Endometrium (tissue), 2 donors: ENCODE measurements at regions not wholly inside any gene's neighbourhood (a gene's known extent, or its start where the extent isn't known, plus 50 kb on each side); places are given as distances from the start of the nearest gene placed in this dataset.
"Not testable (repeated sequence)": the region's sequence is repeated elsewhere in the genome, so short reads cannot be mapped to it uniquely, and the experiment has no call there.

Experiments used
- FAIRE-seq: peaks from 2 replicates; lab custom pipeline; 2012; peaks lifted over from hg19 to GRCh38; lab: Jason Lieb, UNC
- donor health status: control.
- donor health status: control.

DNA sequence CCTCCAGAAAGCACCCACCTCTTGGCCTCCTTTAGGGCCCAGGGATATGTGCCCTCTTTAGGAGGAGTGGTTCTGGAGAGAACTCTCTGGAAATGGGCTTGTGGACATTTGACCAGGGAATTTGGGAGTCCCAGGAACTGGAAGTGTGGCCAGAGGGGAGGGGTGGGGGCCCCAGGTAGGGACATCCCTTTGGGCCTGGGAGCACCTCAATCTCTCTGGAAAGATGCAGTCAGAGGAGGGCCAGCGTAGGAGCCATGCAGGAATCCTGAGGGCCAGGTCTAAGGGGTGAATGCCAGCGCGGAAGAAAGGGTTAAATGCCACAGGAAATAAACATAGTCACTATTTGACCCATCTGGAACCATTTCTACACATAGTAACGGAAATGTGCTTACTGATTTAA, 50.3 kb upstream of the ITGA11 start:
- FAIRE-seq, result no peak

DNA sequence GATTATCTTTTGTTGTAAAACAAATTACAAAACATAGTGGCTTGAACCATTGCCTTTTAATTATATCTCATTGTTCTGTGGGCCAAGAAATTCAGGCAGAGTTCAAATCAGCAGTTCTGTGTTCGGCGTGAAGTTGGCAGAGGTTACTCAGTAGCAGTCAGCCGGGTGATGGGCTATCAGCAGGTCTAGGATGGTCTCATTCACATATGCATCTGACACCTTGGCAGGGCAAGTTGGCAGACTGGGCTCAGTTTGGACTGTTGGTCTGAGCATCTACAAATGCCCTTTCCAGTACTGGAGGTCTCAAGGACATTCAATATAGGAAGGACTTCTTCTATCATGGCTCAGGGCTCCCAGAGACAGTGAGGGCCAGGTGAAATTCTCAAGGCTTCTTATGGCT, 51.2 kb upstream of the ITGA11 start:
- FAIRE-seq, result no peak

DNA sequence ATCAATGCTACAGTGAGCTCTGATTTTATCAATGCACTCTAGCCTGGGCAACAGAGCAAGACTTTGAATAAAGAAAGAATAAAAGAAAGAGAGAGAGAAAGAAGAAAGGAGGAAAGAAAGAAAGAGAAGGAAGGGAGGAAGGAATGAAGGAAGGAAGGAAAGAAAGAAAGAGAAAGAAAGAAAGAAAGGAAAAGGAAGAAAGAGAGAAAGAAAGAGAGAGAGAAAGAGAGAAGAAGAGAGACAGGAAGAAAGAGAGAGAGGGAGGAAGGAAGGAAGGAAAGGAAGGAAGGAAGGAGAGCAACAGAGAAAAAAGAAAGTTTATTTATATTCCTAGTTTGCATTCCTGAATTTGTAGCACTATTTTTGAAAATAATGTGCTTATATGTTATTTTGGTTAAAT, 52.3 kb upstream of the ITGA11 start:
- FAIRE-seq, result no peak

DNA sequence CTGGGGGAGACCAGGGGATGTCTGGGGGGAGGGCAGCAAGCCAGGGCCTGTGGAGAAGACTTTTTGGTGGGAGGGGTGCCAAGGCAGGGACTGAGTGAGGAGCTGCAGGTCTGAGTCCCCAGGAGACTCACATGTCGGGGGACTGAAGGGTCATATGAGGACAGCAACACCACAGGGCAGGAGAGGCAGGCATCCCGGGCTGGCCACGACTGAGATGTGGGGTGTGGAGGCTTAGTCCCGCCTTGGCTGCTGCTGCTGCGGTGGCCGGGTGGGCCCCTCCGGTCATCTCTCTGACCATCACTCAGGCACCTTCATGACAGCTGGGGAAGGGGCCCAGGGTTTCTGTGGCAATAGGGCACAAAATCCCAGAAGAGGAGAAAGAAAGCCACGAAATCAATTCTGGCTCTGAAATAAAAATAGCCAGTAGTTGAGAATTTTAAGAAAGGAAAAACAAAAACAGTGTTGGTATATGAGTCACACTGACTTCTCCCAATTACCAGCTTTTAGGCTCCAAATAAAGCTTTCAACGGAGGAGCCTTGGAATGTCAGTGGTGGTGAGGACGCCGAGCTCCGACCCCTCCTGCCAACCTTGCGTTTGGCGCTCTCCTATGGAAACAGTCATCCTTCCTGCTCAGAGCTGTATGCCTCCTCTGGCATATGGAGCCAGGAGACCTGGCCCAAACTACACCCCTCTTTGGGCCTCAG, 52.9 kb upstream of the ITGA11 start:
- no peak for FAIRE-seq

DNA sequence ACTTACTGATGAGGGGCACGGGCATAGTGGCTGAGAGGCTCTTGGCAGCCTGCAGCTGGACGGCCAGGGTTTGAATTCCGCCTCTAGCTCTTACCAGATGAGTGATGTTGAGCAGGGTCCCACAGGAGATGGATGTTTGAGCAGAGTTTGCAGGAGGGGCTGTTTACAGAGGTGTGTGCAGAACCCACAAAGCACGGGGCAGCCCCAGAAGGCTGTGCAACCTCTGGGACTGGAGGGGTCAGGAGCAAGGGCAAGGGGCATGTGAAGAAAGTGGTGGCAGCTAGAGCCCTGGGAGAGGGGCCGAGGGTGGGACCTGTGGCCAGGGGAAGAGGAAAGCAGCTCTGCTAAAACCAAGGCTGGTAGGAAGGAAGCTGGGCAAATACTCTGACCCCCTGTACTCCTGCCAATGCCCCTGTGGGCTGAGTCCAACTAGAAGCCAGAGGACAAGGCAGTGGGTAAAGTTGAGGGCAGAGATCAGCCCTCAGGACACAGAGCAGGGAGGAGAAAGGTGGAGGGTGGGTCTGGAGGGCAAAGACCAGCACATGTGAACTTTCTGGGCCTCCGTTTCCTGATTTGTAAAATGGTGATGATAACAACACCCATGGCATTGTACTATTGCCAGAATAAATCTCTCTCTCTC, 53.9 kb upstream of the ITGA11 start:
- no peak for FAIRE-seq

DNA sequence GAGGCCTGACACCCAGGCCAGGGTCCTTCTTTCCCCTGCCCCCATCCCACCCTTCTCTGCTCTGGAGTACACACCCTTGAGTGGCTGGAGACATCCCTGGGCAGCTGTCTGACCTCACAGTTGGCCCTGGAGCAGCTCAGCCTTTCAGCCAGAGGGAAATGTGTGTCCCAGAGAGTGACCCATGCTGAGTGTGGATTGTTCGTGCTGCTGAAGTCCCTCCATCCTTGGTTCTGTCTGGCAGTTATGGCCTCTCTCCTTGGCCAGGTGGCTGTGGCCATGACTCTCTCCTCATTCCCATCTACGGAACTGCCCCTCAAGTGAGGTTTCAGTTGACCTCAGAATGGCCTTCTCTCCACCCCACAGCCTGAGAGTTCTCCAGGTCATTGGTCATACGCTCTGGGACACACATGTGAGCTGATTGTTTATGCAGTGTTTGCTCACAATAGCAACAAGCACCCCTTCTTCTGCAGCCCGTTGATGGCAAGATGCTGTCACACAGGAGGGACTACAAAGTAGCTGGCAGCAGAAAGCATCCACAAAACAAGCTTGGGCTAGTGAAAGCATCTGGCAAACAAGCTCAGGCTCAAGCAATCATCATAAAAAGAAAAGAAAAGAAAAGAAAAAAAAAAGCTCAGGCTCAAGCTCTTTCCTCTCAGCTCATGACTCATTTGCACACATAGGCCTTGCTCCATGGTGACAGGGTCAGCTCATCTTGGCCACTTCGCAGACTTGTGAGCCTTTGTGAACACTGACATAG, 55.3 kb upstream of the ITGA11 start:
- FAIRE-seq, result no peak

DNA sequence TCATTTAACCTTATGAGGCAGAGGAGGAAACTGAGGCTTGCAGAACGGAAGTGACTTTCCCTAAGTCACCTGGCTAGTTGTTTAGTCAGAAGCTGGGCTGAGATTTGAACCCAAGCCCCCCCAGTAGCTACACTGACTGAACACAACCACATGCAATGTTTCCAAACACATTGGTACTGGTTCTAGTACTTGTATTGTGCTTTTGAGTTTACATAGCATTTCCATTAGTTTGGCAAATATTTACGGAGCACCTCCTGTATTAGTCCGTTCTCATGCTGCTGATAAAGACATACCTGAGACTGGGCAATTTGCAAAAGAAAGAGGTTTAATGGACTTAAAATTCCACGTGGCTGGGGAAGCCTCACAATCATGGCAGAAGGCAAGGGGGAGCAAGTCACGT, 56.3 kb upstream of the ITGA11 start:
- no peak for FAIRE-seq

DNA sequence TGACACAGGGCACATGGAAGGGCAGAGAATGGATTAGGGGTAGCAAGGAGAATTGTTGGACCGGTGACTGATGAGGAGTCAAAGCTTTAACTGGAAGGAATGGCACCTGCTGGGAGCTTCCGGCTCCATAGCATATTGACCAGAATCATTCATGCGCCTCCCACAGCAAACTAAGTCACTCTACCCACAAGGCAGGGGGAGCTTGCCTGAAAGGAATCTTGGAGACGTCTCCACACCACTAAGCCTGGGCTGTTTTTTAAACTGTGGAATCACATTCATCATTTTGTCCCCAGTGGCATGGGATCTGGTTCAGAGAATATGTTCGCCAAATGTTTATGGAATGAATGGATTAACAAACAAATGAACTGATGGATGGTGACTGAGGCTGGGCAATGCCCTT, 57.0 kb upstream of the ITGA11 start:
- FAIRE-seq, result no peak

DNA sequence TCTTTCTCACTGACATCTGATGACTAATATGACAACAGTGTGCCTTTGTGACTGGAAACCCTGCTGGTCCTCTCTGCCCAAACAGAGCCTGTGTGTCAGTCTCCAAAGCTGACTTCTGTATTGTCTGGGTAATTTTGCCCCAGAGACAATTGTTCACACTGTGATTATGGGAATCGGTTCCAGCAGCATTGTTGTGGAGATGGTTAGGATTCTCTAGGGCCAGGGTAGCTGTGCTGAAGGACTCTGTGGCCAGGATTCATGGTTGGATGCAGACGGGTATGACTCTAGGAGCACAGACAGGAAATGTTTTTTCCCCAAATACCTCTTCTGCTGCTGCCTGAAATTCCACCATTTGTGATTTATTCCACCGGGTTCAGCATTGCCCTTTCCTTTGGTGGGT, 57.5 kb upstream of the ITGA11 start:
- no peak for FAIRE-seq

DNA sequence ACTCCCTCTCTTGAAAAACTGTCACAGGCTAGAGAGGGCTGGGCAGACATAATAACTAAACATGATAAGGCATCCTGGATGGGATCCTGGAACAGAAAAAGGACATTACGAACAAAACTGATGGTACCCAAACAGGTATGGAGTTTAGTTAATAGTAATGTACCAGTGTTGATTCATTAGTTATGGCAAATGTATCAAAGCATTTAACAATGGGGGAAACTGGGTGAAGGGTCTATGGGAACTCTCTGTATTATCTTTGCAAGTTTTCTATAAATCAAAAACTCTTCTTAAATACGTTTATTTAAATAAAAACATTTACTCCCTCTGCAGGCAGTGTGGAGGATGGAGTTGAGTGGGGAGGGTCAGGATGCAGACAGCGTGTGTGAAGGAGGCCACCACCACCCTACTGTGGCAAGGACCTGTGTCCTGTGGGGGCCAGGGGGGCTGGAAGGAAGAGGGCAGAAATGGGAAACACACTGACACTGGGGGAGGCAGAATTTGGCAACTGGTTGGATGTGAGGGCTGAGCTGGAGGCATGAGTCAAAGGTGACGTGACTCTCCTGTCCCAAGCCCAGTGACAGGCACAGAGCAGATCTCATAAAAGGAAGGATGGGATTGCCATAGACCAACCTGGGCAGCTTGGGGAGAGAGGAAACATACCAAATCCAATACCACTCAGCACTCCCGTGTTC, 59.6 kb upstream of the ITGA11 start:
- no peak for FAIRE-seq

DNA sequence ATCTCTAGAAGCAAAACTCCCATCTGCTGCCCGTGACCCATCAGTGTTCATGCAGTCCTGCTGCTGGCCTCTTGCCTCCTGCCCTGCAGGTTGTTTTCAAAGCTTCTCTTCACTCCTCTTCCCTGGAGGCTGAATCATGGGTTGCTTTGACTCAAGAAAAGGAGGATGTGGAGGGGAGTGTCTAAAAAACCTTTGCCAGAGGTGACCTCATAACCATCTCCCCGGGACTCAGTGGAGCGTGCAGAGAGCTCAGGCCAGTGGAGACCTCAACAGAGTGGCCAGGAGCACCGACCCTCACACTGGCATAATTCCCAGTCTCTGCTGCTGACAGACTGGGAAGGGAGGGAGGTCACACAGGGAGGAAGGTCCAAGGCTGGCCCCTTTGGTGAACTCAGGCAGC, 60.9 kb upstream of the ITGA11 start:
- FAIRE-seq, result peak; percentile 55

DNA sequence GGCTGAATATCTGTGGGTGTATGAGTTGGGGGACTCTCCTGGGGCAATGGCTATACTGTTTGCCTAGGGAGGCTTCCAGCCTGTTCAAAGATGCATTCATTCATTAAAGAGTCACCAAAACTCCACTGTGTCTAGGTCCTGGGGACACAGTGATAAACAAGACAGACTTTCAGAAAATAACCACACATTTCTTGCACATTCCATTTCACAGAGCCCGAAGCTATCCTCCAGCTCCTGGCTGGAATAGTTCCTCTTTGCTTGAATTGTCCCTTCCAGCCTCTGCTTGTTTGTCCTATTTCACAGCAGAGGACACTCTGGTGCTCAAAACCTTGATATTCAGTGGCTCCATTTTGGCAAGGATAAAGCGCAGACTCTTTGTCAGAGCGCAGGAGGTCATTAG, 61.7 kb upstream of the ITGA11 start:
- FAIRE-seq, result no peak

DNA sequence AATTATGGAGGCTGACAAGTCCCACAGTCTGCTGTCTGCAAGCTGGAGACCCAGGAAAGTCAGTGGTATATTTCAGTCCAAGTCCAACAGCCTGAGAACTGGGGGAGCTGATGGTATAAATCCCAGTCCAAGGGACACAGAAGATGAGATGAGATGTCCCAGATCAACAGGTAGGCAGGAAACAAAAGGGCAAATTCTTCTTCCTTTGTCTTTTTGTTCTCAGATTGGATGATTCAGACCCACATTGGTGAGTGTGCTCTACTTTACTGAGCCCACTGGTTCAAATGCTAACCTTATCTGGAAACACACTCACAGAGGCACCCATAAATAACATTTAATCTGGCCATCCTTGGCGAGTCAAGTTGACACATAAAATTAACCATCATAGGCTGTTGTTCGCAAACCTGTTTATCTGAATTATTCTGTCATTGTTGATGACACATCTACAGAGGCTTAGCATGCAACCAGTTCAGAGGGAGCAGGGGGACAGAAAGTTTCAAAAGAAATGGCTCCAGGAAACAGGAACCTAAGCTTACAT, 62.7 kb upstream of the ITGA11 start:
- no peak for FAIRE-seq

DNA sequence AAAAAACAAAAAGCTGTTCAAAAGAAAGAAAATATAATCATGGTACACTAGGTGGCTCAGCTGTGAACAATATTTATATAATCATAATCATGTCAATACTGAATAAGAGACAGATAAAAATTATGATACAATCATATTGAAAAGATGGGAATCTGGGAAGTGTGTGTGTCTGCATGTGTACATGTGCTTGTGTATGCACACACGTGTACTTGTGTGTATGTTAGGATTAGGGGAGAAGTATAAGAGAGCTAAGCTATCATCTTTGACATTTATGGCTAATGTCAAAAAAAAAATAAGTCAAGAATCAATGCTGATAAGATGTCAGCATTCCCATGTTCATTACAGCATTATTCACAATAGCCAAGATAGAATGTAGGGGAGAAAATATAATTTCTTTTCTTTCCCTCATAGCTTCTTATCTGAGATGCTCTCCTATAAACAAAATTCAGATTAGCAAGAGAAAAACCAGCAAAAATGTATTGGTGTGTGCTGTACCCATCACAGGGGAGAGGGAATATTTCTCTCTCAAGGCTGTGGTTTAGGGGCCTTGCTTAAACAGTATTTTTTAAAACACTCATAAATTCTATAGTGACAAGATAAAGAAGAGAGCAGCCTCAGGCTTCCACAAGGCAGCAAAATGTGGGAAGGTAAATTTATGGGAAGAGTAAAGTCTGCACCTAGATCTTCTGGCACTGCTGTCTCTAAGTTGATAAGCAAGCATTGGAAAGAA, 63.4 kb upstream of the ITGA11 start:
- no peak for FAIRE-seq

DNA sequence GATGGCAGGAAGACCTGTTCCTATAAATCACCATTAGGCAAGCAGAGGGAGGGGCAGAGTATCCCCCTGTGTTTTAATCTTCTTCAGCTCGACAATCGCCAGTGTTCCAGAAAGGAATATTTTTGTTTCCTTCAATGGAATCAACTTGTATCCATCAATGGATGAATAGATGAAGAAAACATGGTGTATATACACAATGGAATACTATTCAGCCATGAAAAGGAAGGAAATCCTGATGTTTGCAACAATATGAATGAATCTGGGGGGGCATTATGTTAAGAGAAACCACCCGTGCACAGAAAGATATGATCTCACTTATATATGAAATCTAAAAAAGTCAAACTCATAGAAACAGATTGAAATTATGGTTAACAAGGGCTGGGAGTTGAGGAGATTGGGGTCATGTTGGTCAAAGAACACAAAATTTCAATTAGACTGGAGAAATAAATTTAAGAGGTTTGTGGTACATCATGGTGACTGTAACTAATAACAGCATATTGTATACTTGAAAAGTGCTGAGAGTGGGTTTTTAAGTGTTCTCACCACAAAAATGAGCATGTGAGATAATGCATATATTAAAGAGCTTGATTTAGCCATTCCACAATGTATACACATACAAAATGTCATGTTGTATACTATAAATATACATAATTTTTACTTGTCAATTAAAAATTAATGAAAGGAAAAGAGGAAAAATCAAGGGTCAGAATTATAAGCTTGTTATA, 64.2 kb upstream of the ITGA11 start:
- no peak for FAIRE-seq

DNA sequence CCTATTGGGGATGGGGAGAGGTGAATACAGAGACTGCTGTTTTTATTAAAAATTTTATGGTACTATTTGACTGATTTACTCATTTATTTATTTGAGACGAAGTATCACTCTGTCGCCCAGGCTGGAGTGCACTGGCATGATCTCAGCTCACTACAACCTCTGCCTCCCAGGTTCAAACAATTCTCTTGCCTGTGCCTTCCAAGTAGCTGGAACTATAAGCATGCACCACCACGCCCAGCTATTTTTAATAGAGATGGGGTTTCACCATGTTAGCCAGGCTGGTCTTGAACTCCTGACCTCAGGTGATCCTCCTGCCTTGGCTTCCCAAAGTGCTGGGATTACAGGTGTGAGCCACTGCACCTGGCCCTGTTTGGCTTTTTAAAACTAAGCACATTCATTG, 64.8 kb upstream of the ITGA11 start:
- FAIRE-seq, result not testable (repeated sequence)

DNA sequence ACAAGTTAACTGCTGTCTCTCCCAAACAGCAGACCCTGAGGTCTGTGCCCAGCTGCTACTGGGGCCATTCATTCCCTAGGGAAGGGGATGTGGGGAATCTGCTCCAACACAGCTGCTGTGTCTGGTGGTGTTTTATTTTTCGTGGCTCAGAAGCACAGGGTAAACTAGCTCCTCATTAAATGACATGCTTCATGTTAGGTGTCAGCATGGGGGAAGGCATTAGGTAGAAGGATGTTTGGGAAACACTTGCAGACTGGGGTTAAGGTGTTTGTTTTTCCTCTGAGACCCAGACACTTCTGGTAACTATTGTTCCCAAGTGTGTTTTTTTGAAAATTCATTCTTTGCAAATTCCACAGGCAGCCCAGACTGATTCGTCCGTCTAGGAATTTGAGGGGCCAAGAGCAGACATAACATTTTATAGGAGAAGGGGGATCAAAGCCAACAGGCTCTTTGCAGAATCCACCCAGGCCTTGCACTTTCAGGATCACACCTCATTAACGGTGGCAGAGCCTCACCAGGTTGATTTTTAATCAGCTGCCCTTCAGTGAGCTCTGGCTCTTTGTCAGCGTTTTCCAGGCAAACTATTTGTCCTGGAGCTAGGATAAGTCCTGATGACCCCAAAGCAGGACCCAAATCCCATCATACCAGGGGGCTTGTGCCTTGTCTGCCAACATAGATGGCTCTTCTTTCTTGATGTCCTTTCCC, 65.4 kb upstream of the ITGA11 start:
- no peak for FAIRE-seq

DNA sequence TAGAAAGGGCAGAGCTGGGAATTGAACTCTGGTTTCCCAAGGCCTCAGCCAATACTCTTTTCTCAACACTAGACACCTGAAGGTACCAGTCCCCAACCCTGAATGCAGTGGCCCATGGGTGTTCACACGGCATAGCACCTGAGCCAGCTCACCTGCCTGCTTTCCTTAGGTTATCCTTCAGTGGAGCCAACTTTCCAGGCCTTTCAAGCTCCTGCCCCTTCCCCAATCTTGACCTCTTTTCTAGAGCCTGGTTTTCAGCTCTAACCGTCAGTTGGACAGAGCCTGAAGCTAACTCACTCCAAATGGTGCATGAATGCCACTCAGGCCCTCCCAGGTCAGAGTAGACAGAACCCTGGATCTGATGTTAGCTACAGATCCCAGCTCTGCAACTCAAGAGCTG, 66.1 kb upstream of the ITGA11 start:
- FAIRE-seq, result no peak

DNA sequence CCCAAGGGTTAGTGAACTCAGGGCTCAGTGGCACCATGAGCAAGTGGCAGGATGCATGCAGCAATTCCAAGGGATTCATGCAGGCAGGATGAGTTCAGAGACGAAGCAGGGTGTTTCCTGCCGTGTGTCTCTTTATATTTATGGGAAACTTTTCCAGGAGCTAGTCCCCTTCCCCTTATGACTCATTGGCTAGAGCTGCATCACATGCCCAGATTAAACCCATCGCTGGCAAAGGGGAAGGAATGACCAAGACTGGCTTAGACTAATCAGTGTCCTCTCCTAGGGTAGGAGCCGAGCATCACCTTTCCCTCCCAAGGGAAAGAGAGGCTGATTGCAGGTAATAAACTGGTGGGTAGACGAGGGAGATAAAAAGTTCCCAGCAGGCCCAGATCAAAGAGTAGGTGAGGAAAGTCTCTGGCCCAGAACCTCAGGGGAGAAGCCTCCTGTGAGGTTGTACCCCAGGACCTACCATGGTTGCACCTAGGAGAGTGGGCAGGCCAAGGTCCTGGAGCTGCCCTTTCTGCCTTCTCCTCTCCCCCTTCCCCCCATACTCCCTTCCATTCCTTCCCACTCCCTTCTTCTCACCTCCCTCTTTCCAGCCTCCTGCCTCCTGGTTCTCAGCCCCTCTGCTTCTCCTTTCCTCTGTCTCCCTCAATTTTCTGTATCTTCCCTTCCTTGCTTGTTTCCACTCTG, 67.8 kb upstream of the ITGA11 start:
- no peak for FAIRE-seq
